GM19035 (cell line): ENCODE measurements at regions not wholly inside any gene's neighbourhood (a gene's known extent, or its start where the extent isn't known, plus 50 kb on each side); places are given as distances from the start of the nearest gene placed in this dataset.

Source experiments
- ATAC-seq: cut with Tn5 transposase; IDR thresholded peaks from one replicate; pipeline ENCODE4 v1.9.1; 2021; ENCODE audit not compliant: unreplicated experiment

DNA sequence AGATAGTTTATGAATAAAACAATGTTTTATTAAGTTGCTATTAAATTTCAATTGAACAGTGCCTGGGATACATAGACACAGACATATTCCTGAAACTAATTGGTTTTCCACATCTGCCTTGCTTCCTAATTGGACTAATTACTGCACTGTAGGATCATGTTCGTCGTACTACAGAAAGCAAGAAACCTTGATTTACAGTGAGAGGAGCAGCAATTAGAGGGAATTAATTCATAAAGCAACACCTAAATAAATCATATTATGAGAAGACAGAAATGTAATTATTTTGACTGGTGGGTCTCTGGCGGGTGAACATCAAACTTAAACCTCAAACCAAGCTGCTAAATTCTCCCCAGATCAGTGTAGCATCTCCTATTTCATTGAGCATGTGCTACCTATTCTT, 124.6 kb upstream of the CAMK1G start:
- ATAC-seq, result no peak

DNA sequence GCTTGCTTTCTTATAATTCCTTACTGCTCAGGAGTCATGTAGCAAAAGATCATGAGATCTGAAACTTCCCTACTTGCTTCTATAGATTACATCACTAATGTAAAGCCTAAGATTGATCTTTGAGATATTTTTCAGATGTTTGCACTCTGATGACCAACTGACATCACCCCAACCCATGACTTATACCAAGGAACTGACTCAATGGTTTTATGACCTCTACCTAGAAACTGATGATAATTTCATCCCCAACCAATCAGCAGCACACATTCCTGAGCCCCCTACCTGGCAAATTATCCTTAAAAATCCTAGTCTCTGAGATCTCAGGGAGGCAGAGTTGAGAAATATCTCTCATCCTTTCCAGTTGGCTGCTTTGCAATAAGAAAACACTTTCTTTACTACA, 122.3 kb upstream of the CAMK1G start:
- no peak for ATAC-seq

DNA sequence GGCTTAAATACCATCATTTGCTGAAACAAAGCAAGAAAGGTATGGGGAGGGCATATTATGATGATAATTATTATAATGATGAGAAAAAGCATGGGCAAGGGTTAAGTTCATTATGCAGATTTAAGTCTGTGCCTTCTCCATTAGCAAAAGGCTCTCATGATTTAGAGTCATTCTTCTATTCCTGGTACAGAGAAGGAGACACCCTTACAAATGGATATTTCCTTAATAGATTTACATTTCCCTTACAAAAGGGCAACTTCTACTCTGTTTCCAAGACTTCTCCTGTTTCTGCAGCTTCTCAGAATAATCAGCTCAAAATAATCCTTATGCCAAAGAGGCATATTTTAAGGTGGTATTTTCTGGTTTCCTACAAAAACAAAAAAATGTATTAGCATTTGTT, 121.1 kb upstream of the CAMK1G start:
- no peak for ATAC-seq

DNA sequence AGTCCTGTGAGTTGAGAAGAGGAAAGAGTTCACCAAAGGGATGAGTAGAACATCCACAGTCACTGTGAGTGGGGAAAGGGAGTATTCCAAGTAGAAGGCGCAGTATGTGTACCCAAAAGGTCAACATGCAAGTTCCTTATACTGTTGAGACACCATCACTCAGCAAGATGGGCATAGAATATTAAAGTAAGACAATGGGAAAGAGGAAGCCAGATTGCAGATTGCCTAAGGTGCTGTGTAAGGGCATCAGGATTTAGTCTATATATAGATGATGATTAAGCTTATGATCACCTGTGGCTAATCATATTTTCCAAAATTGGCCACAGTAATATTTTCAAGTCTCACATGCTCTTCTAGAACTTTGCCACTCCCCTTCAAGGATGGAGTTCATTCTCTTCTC, 120.1 kb upstream of the CAMK1G start:
- no peak for ATAC-seq

DNA sequence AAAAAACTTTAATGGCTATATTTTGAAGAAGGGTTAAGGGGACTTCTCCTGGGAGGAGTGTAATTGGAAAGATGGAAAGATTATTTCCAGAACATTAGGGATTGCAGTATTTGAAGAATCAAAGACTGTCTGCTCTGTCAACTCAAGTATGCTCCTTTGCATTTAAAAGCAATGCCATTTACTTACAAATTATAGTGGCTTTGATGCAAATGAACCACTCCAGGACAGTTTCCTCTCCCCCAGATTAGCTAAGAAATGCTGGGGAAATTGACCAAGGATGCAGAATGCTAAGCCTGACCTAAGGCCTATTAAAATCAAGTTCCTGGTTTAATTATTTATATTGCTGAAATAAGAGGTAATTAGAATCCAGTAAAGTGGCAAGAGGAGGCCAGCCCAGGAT, 110.5 kb upstream of the CAMK1G start:
- ATAC-seq, result no peak

DNA sequence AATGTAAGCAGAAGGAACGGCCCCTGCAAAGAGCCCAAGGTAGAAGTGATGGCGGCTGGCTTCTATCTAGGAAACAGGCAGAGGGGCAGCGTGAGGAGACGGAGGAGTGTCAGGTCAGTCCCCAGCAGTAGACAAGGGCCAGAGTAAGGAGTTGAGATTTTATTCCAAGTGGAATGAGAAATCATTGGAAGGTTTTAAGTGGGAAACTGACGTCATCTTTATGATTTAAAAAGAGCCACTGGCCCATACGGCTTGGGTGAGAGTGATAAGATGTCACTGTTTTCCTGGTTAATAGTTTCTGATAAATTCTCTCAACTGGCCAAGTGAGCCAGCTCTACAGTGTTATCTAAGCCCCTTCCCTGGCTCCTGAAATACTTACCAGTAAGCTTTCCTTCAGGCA, 103.2 kb upstream of the CAMK1G start:
- no peak for ATAC-seq

DNA sequence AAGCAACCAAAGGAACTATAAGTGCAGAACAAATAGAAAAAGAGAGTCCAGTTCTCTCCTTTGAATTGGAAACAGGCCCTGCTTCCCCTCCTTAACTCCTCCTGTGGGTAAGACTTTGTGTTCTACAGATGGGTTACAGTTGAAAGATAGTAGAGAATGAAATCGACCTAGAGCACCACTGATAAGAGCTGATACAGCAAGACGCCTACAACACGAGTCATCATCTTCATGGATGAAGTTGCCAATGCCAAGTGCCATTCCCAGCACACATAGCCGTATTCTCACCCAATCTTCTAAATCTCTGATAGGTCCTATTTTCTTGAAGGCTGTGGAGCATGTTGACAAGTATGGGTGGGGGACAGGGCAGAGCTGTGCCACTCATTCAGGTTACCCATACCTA, 99.8 kb upstream of the CAMK1G start:
- ATAC-seq, result no peak

DNA sequence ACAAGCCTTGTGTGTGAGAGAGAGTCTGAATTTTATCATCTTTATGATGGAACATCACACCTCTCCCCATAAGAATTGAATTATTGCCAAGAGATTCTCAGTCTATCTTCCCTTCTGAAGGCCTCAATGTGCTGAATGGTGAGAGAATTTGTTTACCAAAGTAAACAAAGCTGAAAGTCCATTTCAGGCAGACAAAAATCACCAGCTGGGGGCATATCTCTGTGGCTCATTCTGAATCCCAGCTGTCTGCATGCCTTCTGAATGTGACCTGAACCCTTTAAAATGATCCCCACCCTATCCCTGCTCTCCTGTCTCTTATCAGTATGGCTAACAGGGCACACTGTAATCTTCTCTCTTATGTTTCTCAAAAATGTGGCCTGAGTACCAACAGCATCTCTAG, 99.1 kb upstream of the CAMK1G start:
- no peak for ATAC-seq

DNA sequence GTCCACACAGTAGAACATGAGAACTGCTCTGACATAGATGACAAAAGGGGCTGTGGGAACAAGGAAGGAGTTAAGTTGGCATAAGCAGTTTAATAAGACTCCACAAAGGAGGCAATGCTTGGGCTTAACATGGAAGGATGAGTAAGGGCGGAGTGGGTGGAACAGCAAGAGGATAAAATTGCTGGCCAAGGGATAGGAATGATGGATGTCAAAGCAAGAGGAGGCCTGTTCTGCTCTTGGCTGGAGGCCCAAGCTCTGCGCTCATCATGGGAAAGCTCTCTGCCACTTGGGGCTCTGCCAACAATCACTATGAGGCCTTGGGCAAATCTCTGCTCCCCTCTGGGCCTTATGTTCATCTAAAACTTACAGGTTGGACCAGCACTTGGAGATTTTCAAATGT, 98.3 kb upstream of the CAMK1G start:
- no peak for ATAC-seq

DNA sequence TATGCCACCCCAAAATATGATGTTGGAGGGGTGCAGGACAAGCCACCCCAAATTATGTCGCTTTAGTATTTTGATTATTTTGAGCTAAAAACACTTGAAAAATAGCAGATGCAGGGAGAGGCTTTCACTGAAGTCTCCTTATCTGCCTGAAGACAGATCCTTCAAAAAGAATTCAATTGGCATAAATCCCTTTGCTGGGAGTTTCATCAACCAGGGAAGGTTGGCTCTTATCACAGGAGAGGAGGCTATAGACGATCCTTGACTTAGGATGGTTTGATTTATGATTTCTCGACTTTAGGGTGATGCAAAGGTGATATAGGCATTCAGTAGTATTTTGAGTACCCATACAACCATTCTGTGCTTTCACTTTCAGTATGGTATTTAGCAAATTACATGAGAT, 97.8 kb upstream of the CAMK1G start:
- ATAC-seq, result no peak

DNA sequence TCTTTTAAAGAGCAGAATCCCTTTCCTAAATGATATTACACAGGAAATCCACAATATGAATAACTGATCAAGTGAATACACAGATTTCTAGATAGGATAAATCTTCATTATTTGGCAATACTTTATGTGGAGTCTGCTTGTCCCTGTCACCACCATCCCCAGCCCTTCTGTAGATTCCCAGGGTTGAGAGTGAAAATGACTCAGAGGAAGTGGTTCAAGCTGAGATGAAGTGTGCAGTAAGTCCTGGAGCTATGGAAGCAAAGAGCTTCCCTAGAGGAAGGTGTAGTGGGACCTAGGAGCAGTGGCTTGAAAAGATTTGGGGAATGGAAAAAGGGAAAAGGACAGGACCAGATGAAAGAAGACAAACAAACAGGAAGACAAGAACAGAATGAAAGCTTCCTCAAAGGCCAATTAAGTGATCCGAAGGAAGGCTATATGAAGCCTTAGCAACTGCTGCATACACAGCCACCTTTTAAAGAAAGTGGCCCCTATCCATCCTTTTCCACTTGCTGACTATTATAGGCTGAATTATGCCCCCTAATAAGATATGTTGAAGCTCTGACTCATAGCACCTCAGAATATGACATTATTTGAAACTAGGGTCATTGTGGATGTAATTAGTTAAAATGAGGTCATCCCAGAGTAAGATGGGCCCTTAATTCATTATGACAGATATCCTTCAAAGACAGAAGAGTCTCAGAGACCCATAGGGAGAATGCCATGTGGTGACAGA, 96.5 kb upstream of the CAMK1G start:
- ATAC-seq, result no peak

DNA sequence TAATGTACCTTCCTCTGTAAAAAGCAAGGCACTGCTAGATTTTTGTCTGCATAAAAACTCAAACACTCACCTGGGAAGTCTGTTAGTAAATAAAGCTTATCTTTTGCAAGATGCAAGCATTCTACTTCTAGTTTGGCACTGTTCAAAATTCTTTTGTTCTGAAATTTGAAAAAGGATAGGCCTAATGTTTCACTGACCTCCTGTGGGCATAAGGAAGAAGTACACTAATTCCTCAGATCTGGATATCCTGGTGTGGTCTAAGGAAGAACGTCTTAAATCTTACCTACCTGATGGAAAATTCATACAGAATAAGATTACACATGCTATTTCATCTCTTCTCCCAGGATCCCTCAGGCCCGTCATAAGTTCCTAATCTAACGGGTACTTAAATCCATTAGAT, 93.5 kb upstream of the CAMK1G start:
- no peak for ATAC-seq

DNA sequence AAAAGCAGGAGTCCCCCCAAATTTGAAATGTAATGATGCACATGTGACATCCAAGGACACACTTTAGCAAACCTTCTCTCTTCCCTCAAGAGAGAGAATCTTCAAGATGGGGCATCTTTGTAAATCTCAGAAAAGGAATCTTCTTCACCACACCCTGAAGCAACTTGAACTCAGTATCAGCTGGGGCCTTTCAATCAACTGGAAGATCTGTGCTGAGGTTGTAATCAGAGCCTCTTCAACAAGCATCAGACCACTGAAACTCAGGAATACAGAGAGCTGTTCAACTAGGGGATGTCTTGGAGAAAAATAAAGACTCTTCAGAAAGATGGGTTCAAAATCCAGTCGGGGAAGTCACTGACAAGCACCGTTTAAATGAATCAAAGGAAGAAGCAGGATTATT, 92.5 kb upstream of the CAMK1G start:
- no peak for ATAC-seq

DNA sequence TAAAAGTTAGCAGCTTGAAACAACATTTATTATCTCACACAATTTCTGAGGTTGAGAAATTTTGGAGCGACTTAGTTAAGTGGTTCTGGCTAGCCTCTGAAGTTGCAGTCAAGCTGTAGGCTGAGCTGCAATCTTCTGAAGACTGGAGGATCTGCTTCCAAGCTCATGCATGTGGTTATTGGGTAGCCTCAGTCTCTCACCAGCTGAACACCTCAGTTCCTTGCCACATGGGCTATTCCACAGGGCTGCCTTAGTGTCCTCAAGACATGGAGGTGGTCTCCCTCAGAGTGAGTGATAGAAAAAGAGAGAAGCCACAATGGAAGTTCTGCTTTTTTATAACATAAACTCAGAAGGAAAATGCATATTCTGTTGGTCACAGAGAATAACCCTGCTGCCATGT, 92.0 kb upstream of the CAMK1G start:
- no peak for ATAC-seq

DNA sequence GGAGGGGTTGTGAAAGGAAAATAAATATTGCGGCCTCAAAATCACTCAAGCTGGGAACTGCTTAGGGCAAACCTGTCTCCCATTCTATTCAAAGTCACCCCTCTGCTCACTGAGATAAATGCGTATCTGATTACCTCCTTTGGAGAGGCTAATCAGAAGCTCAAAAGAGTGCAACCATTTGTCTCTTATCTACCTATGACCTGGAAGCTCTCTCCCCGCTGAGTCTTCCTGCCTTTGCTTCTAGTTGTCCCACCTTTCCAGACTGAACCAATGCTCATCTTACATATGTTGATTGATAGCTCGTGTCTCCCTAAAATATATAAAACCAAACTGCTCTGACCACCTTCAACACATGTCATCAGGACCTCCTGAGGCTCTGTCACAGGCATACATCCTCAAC, 91.6 kb upstream of the CAMK1G start:
- no peak for ATAC-seq

DNA sequence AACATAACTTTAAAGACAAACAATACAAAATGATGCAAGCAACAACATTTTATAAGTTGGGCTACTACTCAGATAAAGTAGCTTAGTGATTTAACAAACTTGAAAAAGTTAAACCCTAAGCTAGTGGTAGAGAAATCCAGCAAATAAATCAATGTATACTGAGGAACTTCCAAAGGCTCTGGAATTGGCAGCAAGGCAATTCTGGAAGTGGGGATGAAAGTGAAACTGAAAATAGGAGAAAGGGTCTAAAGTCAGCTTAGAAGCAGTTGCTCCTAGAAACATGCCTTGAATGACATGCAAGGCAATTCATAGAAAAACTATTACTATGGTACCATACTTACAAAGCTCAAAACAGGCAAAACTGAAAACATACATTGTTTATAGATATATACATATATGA, 90.0 kb upstream of the CAMK1G start:
- ATAC-seq, result no peak

DNA sequence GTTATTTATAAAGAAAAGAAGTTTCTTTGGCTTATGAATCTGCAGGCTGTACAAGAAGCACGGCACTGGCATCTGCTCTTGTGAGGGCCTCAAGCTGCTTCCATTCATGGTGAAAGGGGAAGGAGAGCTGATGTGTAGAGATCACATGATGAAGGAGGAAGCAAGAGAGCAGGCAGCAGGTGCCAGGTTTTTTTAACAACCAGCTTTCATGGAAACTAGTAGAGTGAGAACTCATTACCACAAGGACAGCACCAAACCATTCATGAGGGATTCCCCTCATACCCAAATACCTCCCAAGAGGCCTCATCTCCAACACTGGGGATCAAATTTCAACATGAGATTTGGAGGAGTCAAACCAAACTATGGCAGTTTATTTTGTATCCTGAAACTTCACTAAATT, 85.8 kb upstream of the CAMK1G start:
- ATAC-seq, result no peak

DNA sequence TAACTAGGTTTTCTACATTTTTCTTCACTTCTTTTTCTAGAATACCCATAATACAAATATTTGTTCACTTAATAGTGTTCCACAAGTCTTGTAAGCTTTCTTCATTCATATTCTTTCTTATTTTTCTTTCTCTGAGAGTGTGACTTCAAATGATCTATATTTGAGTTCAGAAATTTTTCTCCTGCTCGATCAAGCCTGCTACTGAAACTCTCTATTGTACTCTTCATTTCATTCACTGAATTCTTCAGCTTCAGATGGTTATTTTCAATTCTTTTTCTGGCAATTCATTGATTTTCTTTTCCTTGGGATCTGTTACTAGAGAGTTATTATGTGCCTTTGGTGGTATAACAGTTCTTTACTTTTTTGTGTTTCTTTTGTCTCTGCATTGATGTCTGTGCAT, 82.5 kb upstream of the CAMK1G start:
- ATAC-seq, result no peak

DNA sequence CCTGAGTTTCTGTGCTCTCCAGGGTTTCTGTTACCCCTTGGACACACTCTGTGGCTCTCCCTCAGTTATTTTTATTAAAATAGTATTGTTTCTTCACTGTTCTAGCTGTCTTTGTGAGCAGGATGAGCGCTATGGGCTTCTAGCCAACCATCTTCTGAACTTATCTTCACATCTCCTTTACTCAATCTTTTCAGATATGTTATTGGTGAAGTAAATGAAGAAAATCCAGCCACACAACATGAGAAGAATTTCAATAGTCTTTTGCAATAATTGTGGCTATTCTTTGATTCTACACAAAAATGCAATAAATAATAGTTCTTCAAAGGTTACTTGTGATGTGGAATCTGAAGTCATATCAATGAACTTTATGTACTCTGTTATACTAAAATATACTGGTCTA, 80.3 kb upstream of the CAMK1G start:
- ATAC-seq, result no peak

DNA sequence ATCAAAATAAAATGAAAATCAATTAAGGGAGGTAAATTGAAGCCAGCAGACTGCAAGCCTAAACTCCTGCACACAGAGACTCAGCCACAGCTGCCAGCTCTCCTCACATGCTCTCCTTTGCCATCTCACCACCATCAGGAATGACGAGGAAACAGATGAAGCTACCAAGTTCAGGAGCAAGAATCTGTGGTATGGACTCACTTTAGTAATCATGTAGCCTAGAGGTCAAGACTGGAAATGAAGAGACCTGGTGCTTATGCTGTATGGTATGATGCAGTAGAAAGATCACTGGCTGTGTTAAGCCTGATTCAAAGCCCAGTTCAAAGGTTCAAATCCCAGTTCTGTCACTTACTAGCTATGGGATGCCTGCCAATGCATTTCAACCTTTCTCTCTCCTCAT, 78.9 kb upstream of the CAMK1G start:
- no peak for ATAC-seq

DNA sequence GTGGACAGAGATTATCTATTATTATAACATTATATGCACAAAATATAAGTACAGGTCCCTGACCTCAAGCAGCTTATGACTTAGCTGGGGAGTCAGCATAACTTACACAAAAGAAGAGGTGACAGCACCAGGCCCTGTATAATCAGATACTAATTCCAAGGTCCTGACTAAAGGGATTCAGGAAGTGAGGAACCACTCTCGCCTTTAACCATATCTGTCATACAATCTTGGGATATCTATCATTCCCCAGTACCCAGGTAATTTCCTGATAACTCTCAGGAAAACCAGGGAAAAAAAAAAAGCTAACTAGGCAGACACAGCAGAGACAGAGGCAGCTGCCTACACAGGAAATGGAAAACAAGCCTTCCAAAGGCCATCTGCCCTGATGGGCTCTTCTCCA, 78.5 kb upstream of the CAMK1G start:
- ATAC-seq, result no peak

DNA sequence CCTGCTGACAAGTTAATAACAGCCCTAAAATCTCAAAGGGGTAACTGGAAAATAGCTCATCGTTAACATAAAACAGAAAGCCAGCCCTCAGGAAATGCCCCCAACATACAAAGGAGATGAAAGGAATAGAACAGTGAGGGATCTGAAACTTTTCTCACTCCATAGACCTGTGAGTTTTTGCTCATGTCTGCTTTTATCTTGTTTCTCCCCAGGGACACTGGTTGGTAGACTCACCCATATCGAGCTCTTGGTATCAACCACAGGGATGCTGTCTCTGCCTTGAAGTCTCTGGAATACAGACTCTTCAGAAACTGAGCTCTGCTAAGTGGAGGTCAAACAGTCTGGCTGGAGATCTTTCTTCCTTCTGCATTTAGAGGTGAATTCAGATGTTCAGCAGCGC, 77.4 kb upstream of the CAMK1G start:
- no peak for ATAC-seq

DNA sequence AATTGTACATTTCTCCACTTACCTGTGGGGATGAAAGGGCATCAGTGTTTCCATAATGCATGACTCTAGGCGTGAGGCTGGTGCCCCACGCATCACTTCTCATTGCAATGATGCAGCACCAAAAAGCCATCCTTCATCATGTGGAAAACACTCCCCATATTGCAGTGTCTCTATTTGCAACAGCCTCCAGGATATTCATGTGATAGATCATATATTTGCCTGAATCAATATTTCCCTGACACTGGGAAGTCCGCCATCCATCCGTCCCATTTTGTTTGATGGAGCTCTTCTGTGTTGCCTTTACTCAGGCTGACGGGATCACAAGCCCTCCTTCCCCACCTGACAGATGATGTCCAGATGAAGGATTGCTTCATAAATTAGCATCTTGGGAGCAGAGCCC, 74.5 kb upstream of the CAMK1G start:
- ATAC-seq, result no peak

DNA sequence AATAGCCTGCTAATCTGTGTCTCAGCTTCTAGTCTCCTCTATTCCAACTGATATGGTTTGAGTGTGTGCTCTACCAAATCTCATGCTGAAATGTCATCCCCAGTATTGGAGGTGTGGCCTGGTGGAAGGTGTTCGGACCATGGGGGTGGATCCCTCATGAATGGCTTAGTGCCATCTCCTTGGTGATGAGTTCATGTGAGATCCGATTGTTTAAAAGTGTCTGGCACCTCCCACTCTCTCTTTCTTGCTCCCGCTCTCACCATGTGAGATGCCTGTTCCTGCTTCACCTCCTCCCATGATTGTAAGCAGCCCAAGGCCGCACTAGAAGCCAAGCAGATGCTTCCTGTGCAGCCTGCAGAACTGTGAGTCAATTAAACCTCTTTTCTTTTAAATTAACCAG, 73.5 kb upstream of the CAMK1G start:
- ATAC-seq, result no peak
